Femur (tissue), 1 donor: ENCODE measurements at regions not wholly inside any gene's neighbourhood (a gene's known extent, or its start where the extent isn't known, plus 50 kb on each side); places are given as distances from the start of the nearest gene placed in this dataset.
"Not testable (repeated sequence)": the region's sequence is repeated elsewhere in the genome, so short reads cannot be mapped to it uniquely, and the experiment has no call there.

Experiments
- DNase-seq: peaks from one replicate; pipeline ENCODE4 v3.0.0-alpha.2; 2017

DNA sequence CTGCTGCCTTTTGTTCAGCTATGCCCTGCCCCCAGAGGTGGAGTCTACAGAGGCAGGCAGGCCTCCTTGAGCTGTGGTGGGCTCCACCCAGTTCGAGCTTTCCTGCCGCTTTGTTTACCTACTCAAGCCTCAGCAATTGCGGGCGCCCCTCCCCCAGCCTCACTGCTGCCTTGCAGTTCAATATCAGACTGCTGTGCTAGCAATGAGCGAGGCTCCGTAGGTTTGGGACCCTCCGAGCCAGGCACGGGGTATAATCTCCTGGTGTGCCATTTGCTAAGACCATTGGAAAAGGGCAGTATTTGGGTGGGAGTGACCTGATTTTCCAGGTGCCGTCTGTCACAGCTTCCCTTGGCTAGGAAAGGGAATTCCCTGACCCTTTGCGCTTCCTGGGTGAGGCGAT is 51.9 kb downstream of the DIPK2A start:
- not testable (repeated sequence) for DNase-seq

DNA sequence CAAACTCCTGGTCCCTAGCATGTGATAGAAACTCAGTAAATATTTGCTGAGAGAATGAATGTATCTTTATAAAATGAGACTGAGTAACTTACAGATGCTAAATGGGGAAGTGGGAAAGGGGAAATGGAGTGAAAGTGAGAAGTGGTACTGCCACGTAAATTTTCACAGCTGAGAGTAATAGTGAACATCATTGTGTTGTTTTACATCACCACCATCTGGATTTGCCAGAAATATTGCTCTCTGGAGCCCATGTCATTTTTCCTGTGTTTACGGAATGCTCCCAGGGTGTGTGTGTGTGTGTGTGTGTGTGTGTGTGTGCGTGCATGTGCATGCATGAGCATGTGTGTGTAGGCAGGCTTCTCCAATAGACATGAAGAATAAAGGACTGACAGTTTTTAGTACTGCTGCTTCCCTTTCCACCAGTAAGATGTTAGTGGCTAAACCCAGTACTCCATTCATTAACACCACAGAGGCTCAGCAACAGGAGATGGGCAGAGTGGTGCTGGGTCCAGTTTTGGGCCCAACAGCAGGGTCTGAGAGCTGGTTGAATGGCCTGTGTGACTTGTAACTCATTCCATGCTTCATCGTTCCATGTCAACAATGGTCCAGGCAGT is 57.3 kb downstream of the DIPK2A start:
- DNase-seq = peak; percentile 17

DNA sequence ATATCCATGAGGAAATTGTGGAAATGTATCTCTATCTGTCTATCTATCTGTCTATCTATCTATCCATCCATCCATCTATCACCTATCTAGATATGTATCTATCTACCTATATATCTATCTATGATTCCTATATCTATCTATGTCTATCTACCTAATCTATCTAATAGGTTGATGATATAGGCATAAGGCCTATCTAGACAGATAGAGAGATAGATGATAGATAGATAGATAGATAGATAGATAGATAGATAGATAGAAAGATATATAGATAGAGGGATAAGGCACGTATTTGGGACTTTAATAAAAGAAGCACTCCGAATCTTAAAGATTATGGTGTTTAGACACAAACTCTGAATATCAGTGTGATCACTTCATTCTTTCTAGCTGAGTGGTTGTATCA is 58.1 kb downstream of the DIPK2A start:
- no peak for DNase-seq

DNA sequence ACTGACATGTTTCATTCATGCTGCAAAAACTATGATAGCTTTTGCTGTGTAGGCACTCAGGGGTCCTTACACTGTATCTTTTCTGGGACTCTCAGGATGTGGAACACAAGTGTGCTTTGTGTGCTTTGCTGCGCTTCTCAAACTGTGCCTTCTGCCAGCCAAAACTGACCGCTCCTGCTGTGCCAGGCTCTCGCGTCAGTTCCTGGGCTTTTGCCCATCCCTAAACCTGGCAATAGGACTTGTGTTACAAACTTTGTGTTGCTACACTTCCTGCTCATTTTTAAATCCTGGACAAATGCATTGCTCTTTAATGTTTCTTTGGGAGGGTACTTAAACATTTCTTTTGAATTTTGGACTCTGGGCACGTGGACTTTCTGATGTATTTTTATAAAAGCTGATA is 60.3 kb downstream of the DIPK2A start:
- peak; percentile 81 for DNase-seq

DNA sequence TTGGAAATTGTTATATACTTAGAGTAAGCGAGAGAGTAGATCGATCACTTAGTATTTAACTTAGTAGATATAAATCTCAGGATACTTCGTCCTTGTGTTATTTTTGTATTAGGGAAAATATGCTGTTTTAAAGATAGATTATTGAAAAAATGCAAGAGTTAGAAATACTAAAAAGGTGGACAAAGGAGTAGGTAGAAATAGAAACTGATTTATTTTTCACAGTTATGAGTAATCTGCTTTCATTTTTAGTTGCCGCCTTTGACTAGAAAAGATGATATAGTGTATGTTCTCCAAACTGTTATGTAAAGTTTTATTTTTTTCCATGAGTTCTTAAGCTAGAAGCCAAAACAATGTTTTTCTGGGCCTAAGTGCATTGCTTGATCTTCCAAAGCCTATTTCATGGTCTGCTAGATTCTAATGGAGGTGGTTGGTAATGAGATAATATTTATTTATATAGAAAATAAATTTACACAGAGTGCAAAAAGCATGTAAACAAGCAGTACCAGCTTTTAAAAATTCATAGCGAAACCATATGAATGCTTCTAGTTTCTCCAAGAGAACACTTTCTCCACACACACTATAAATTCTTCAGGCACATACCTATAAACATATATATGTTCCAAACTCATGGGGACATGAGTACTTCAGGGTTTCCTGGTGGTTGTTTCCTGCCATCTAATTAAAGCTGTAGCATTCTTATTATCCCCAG is 61.1 kb downstream of the DIPK2A start:
- no peak for DNase-seq

DNA sequence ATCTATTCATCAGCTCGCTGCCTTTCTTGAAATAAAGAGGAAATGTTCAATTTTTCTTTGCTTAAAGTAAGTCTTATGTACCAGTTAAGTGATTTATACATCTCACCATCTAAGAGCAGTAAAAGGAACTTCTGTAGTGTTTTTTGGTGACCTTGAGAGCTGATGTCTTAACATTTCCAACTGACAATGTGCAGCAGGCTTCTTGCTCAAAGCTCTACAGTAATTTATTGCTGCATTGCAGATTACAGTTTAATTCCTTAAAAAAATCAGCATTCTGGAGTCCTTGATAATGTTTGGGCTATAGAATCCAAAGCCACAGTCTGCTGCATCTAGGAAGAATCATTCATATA is 61.6 kb downstream of the DIPK2A start:
- no peak for DNase-seq

DNA sequence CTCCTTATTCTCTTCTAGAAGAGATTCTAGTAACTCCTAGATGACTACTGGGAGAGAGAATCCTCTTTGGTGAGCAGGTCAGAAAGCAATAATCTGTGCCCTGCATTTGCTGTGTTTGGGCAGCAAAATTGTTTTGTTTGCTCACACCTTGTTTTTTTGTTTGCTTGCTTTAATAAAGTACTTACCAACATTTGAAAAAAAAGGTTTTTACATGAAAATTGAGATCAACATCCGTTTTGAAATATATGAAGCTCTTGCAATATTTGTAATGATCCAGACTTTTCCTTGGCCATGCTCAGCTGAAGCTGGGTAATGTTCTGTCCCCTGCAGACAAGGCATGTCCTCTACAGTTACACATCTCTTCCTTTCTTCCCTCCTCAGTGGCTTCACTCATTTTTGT is 62.2 kb downstream of the DIPK2A start:
- no peak for DNase-seq

DNA sequence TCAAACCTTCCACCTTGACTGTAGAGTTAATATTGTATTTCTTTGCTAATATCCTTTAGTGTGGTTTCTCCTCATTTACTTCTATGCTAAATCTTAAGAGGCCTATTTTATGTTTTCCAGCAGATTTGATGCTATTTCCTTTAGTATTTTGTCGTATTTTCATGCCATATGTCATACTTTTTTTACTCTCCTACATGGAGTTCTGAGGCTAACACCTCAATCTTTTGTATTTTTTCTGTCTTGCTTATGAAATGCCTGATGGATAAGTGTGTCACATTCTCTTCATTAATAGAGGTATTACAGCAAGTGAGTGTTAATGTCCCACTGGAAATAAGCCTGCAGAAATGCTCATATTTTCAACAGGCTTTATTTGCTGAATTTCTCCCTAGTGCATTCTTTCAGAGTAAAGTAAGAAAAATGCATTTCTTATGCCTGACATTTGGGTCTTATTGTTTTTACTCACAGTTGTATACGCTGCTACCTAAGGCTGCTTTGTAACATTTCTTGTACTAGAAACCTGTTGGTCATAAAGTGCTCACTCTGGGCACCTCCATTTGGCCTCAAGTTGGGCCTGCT is 63.2 kb downstream of the DIPK2A start:
- DNase-seq = no peak

DNA sequence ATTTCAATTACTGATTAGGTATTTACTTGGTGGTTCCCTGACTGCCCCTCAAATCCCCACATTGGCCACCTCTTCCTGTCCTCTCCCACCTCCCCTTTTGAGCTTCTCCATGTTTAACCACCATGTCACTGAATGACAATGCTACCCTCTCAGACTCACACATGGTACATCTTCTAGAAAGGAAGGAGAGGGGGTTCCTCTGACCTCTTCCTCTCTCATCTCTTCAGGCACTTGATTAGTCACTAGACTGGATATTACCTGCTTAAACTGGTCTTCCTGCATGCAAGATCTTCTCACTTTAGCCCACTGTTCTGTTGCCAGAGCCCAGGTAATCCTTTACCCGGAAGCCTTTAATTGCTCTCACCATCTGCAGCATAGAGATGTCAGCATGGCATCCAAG is 64.9 kb downstream of the DIPK2A start:
- no peak for DNase-seq

DNA sequence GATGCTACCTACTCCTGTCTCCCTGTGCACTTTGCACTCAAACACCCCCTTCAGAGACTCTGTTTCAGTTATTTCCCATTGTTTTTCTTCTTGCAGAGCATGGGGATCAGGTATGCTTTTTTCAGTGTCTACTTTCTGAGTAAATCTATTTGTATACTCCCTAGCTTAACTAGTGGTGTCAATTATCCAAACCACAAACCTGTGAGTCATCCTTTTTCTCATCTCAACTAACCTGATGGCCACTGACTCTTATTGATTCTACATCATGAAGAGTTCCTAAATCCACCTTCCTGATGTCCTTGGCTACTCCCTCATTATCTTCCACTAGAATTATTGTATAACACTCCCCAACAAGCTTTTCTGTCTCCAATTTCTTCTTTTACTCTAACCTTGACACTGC is 68.0 kb downstream of the DIPK2A start:
- no peak for DNase-seq

DNA sequence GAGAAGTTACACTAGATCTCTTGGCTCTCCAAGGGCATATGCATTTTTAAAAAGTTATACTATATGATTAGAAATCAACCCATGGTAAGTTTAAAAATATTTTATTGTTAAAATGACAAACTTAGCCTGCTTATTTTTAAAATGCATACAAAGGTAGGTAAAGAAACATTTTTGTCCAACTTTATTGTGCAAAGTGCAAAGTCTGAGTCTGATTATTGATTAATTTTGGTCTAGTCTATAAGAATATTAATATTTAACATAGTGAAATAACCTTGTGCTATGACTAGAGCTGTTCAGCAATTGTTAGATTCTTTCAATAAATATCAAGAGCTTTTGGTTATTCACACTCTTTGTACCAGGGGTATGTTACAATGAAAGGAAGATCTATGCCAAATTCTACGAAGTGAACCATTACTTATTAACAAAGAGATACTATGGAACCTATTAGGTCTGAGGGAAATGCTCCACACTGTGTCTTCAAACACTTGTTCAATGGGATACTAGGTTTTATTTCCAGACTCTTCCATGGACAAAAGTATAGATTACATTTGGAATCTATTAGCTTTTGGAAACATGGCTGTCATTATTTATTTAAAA is 70.4 kb downstream of the DIPK2A start:
- DNase-seq = no peak

DNA sequence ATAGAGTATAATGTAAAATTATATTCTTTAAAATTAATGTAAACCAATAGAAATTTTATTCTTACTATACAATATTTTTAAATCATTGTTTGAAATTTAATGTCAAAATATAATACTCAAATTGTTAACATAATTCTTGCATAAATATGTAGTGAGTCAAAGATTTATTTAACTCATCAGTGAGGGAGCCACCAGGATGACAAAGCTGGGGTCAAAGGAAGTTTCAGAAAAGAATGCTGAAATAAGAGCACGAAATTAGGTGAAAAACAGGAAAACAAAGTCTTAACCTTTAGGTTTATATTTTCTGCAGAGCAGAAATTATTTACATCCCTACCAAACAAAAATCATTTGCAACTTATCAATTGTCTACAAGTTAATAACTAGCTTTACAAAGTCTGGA is 74.1 kb downstream of the DIPK2A start:
- no peak for DNase-seq

DNA sequence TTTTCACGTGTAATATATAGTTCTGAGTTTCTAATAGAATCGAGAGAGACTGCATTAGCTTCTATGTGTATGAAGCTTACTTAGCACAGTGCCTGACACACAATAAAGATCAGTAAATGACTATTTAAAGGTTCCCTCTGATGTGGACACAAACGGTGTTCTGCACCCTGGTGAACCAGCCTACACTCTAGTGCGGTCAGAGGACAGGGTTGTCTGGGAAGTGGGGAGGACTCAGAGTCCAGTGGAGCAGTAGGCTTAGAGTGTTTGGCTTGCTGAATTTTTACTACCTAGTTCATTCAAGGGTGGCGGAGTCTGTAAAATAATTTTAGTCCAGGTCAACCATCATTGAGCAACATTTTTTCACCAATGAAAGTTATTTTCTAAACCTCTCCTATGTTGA is 77.8 kb downstream of the DIPK2A start:
- no peak for DNase-seq

DNA sequence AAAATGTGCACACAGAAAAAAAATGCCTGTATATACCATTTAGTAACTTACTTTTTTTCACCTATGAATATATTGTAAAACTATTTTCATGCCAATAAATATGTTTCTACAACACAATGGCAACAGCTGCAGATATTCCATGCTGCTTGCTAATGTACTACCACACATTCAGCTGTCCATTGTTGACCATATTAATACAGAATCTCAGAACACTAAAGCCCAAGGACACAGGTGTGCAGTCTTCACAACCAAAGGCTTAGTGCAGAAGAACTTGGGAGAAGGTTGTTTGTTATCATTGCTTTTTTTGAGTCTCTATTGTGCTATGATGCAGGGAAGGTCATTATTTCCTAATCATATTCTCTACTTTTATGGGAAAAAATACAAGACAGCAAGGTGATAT is 79.6 kb downstream of the DIPK2A start:
- no peak for DNase-seq

DNA sequence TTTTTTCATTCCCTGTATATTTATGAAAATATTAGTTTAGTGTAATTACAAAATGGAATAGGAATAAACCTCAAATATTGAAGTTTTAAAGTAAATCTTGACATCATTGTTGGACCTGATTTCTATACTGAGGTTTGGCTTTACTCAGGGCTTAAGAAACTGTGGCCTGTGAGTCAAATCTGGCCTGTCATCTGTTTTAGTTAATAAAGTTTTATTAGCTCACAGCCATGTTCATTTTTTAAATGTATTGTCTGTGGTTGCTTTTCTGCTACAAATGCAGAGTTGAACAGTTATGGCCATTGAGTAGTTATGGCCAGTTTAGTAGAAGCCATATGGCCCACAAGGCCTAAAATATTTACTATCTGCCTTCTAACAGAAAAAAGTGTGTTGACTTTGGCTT is 80.7 kb downstream of the DIPK2A start:
- no peak for DNase-seq

DNA sequence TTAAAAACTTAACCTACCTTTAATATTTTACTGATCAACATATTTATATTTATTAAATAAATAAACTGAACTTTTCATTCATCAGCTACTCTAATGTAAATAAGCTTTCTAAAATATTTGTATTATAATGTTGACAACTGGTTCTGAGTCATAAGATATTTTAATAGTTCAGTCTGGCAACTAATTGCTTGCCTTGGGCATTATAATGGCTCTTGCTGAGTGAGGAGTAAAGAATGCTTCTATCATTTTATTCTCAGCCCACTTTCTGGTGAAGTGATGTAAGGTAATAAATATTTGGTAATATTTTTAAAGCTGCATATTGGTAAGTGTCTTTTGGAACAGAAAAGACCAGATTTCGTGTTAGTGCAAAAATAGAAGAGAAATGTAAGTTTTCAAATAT is 81.5 kb downstream of the DIPK2A start:
- DNase-seq = no peak

DNA sequence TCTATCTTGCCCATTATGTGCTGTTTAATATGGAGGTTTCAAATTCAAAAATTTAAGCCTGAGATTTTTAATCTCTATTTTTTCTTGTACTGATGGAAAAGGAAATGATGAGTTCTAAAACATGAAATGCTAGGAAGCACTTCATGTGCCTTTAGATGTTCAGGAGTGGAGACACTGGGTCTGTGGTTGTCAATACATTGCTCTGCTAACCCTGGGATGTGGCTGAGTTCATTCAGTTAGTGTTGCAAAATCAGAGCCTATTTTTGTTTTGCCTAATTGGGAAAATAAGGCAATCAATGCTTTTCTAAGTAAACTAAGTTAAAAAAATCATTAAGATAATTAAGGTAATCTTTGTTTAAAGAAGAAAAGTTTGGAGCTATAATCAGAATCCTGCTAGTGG is 83.1 kb downstream of the DIPK2A start:
- DNase-seq = no peak

DNA sequence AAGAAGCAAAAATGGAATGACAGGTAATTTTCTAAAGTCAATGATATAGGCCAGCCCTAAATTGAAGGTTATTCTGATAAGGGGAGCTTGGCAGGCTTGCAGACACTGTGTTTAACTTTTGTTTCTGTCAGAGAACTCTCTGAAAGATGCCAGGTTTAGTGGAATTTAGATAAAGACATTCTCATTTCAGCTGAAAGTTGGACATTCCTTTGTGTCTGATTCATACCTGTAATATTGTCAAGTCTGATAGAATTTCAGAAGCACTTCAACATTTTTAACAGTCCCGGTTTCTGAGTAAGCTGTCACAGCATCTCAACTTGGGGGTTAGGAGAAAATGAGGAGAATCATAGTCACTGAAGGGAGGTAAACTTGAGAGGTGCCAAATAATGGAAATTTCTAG is 84.0 kb downstream of the DIPK2A start:
- no peak for DNase-seq

DNA sequence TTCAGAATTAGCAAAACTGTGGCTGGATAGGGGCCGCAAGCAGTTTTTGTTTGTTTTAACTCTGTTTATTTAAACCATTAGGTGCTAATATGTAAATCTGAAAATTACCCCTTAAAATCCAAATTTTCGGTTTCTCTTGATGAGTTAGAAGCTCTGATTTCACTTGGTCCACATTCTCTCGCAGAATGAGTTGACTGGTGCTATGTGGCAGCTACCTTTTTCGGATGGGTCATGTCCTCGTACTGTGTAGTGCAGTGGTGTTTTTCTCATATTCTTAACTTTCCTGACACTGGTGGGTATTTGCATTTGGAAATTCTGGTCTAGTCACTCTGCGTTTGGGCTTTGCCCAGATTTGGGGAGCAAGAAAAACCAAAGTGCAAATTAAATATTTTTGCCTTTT is 87.1 kb downstream of the DIPK2A start:
- DNase-seq = no peak

DNA sequence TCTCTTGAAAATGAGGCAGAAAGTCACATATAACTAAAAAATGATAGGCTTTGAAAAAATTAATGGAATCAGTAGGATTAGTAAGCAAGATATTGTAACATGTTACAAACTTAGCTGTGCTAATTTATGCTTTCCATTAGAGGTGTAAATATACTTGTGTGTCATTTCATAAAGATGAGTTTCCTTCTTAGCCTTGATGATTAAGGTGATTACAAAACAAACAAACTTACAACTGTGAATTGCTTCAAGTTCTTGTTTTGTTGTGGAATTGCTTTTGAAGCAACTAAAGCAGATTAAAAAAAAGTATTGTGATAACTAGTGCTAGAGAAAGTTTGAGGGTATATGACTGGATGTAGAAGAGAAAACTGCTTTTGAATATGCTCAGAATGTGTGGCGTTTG is 87.9 kb downstream of the DIPK2A start:
- DNase-seq = no peak

DNA sequence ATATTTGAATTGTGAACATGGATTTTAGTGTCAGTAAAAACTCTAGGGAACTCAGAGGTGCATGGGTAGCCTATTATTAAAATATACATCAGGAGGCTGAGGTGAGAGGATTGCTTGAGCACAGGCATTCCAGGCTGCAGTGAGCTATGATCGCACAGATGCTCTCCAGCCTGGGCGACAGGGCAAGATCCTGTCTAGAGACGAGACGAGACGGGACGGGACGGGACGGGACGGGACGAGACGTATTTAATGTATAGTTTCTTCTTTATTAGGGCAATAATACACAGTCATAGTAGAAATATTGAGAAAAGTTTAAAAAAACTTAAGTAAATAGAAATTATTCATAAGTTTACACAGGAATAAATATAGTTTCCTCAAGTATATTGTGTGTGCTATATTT is 89.3 kb downstream of the DIPK2A start:
- DNase-seq = no peak

DNA sequence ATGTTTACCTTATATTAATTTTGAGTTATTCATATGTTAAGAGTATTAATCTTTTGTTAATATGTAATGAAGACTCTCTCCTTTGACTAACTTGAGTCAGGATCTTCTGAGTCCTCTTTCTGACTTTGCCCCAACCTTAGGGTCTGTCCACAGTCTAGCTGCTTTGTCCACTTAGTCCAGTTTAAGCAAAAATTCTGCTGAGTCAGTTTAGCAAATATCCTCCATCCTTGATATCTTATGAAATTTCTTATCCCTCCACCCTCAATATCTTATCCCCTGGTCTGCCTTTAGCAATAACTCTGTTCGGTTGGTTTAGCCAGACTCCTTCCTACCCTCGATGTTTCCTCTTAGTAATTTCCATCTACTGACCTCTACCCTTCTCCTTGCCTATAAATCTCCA is 91.7 kb downstream of the DIPK2A start:
- DNase-seq = no peak

DNA sequence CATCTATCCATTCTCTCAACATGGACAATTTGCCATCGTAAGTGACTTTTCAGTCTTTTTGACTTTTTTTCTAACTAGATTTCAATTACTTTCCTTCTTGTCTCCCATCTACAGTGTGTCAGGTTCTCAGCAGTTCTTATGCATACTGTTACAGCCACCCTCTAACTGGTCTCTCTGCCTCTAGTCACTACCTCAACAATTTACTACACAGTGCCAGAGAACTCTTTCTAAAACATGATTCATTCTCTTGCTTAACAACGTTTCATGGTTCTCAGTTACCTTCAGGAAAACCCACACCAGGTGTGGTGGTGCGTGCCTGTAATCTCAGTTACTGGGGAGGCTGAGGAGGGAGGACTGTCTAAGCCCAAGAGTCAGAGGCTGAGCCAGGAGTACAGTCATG is 95.4 kb downstream of the DIPK2A start:
- no peak for DNase-seq

DNA sequence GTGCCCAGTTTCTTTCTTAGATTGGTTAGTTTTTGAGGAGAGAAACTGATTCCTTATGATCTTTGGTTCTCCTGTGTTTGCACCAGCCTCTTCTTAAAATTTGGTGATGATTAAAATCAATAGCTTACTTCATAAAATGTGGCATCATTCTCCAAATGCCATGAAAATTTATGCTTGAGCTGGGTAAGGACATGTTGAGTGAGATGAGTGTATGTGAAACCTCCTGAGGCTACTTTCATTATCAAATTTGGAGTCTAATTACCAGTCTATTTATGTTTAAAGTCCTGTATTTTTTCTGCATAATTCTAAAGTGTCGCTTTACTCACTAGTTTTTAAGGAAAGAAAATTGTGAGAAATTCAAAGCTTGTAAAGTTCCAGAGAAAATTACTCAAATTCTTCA is 102.1 kb downstream of the DIPK2A start:
- DNase-seq = no peak

DNA sequence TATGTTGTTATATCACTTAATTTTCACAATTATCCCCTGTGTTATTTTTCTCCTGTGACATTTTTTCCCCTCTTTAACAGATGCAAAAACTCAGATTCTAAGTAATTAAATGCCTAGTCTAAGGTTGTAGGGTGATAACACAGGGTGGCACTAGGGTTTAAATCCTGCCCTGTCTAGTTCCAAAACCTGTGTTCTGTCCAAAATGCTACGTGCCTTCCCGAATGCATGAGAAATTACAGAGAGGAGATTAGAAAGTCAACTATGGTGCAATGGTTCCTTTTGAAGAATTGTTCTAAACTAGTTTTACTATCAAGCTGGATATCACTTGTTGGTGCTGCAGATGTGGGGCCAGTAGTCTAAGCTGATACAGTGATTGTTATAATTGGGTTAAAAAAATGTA is 108.0 kb downstream of the DIPK2A start:
- no peak for DNase-seq
